ENCODE measurements at regions not wholly inside any gene's neighbourhood (a gene's known extent, or its start where the extent isn't known, plus 50 kb on each side); places are given as distances from the start of the nearest gene placed in this dataset.

GRCh38 chr15:35320158-35320780 lies 225.7 kb downstream of the DPH6 start:
- FAIRE-seq = no peak

DNA sequence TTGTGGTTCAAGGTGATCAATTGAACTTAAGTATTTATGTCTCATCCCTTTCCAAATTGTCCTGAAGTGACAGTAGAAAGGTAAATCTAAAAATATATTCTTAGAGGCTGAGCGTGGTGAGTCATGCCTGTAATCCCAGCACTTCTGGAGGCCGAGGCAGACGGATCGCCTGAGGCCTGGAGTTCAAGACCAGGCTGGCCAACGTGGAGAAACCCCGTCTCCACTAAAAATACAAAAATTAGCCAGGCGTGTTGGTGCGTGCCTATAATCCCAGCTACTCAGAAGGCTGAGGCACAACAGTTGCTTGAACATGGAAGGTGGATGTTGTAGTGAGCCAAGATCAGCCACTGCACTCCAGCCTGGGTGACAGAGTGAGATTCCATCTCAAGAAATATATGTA lies 226.6 kb downstream of the DPH6 start:
- FAIRE-seq = no peak

GRCh38 chr15:35317217-35317616 lies 228.7 kb downstream of the DPH6 start:
- FAIRE-seq = no peak

GRCh38 chr15:35312344-35312743 lies 227.2 kb upstream of the NANOGP8 start:
- no peak for FAIRE-seq

GRCh38 chr15:35311615-35312014 lies 226.5 kb upstream of the NANOGP8 start:
- no peak for FAIRE-seq

GRCh38 chr15:35309886-35310285 lies 224.8 kb upstream of the NANOGP8 start:
- no peak for FAIRE-seq

DNA sequence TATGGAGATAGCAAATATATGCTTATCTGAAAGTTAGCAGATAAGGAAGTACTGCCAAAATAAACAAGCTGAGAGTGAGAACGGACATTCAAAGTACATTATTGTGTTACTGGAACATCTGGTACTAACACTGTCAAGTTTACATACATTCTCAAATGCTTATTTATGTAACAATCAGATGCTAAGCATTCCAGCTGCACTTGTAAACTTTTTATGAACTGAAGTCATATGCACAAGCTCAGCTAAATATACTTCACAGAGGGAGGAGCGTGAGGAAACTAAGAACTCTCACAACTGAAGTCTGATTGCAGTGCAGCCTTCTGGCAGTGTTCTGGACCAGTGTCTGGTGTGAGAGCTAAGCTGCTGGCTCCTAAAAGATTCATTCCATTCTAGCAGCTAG lies 223.7 kb upstream of the NANOGP8 start:
- no peak for FAIRE-seq

- FAIRE-seq = no peak
Observed at GRCh38 chr15:35307676-35308075, 222.6 kb upstream of the NANOGP8 start.

GRCh38 chr15:35307026-35307425 lies 221.9 kb upstream of the NANOGP8 start:
- FAIRE-seq = no peak

- FAIRE-seq = no peak
Observed at GRCh38 chr15:35306361-35306981, 221.4 kb upstream of the NANOGP8 start.

GRCh38 chr15:35305946-35306345 lies 220.9 kb upstream of the NANOGP8 start:
- no peak for FAIRE-seq

- no peak for FAIRE-seq
Observed at GRCh38 chr15:35305031-35305550, 220.0 kb upstream of the NANOGP8 start.

GRCh38 chr15:35304389-35304788 lies 219.3 kb upstream of the NANOGP8 start:
- no peak for FAIRE-seq

GRCh38 chr15:35302334-35302733 lies 217.2 kb upstream of the NANOGP8 start:
- no peak for FAIRE-seq

GRCh38 chr15:35301088-35301487 lies 216.0 kb upstream of the NANOGP8 start:
- FAIRE-seq = peak; percentile 83

DNA sequence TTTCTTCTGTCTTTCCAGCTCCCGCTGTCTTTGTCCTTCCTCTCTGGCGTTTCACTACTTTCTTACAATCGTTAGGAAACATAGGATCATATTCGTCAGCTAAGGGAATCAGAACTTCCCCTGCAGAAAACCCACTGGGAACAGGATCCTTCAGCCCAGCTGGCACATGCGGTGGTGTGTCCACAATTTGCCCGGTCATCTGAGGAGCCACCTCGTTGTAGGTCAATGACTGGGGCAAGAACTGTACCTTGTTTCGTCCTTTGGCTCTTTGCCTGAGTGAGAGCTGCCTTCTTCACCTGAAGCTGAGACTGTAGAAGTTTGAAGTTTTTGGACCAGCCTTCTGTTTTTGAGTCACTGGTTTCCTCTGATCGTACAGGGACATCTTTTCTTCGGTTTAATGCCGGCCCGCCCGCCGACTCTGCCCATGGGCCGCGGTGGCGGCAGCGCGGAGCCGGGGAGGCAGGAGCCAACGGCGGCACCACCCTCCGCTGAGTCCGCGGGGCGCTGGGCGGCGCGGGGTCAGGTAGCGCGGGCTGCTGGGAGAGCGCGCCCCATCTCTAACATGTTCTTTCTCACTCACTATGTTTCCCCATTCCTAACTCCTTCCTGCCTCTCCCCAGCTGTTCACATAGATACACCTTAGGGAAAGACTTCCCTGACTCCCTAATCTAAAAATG lies 214.1 kb upstream of the NANOGP8 start:
- FAIRE-seq = no peak

DNA sequence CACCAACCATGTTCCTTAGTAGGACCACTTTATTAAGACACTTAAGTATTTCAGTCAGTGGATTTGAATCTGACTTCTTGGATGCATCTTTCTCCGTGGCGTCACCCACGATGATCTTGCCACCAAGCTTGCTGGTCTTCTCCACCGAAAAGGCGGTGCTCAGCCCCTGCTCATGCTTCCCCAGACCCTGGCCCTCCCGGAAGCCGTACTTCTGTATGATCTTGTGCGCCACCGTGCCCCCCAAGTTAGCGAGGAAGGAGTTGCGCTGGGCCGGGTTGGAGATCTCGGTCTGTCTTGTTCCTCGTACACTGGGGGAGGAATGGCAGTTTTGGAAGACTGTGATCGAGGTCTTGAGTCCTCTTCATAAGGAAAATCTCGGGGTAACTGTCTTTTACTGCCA lies 213.4 kb upstream of the NANOGP8 start:
- FAIRE-seq = no peak

DNA sequence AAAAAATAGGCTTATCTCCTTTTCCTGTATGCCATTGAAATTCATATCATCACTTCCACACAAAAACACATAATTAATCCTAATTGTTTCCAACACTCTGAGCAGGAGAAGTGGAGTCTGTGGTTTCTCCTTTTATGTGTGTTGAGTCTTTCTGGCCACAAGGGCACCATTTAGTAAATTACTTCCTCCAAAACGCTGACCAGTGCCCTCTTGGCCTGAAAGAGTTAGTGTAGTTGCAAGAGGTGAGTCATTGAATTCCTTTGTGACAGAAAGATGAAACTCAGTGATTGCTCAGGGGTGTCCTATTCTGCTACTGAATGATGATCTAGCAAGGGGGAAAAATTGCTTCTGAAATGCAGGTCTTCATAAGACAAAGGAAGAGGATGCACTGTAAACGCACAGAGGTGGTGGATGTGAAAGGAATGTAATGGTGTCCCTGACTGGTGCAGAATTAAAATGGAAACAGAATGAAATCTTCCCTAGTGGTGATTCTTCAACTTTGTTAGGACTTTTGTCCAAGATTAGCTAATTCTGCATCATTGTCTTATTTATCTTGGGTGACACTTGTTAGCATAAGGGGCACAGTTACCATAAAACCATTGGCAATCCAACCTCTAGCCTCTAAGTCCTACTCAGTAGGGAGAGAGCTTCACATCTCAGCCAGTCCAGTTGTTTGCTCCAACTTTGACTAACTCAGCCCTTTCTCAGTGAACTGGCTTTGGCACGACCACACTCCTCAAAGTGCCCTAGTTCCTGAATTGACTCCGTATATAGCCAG lies 208.4 kb upstream of the NANOGP8 start:
- FAIRE-seq = no peak

- FAIRE-seq = no peak
Observed at GRCh38 chr15:35290301-35290721, 205.2 kb upstream of the NANOGP8 start.

DNA sequence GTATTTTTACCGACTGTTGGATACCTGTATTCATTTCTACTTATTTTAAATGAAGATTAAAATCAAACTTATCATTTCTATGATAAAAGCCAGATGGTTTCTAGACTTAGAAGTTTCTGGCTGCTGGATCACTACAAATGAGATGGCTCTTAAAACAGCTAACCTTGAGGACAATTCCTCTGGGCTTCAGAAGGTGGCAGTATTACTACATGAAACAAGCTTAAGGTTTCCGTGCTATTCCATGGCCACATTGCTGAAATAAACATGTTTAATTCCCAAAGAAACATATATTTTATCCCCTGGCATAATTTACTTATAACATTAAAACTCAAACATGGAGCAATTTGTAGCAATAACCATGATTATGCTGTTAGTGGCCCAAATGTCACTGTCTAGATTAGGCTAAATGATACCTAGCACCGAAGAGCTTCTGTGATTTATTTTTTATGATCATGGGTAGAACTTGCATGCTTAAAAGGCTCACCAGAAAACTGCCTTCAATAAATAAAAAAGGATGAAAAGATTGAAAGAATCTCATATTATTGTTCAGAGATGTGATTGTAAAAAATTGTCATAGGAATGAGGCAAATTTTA lies 204.0 kb upstream of the NANOGP8 start:
- FAIRE-seq = peak; percentile 71

DNA sequence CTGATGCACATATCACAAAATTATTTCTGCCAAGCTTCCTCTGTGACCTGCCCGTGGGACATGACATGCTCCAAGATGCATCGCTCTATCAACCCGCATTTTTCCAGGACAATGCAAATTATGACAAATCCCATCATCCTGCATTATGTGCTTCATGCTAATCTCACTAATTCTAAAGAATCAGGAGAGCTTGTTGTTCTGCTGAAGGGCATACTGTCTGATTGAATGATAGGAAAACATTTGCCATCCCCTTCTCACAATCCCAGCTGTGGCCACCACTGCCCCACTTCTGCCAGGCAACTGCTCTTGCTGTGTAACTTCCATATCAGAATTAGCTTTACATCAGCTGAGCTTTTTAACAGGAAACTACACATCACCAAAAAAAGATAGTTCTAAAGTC lies 203.5 kb upstream of the NANOGP8 start:
- FAIRE-seq = no peak

- no peak for FAIRE-seq
Observed at GRCh38 chr15:35286721-35287120, 201.6 kb upstream of the NANOGP8 start.

DNA sequence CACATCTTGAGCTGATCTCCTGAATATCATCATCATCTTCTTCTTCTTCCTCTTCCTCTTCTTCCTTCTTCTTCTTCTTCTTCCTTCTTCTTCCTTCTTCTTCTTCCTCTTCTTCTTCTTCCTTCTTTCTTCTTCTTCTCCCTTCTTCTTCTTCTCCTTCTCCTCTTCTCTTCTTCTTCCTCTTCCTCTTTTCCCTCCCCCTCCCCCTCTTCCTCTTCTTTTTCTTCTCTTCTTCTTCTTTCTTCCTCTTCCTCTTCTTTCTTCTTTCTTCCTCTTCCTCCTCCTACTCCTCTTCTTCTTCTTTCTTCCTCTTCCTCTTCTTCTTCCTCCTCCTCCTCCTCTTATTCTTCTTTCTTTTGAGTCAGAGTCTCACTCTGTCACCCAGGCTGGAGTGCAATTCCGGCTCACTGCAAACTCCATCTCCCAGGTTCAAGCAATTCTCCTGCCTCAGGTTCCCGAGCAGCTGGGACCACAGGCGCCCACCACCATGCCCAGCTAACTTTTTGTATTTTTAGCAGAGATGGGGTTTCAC lies 197.9 kb upstream of the NANOGP8 start:
- no peak for FAIRE-seq
